GOT3 (cell line): ENCODE measurements at regions not wholly inside any gene's neighbourhood (a gene's known extent, or its start where the extent isn't known, plus 50 kb on each side); places are given as distances from the start of the nearest gene placed in this dataset.

Experiments
- DNase-seq: peaks from one replicate; lab custom pipeline; 2025; ENCODE audit warnings: mixed read lengths; lab: John Stamatoyannopoulos, UW

GRCh38 chr4:185893500-185893899 lies 81.5 kb upstream of the SORBS2 start:
- DNase-seq = no peak

GRCh38 chr4:185894481-185894880 lies 82.5 kb upstream of the SORBS2 start:
- no peak for DNase-seq

GRCh38 chr4:185895351-185895750 lies 83.4 kb upstream of the SORBS2 start:
- DNase-seq = no peak

GRCh38 chr4:185895866-185896265 lies 83.9 kb upstream of the SORBS2 start:
- no peak for DNase-seq

GRCh38 chr4:185896817-185897488 lies 85.0 kb upstream of the SORBS2 start:
- no peak for DNase-seq

- DNase-seq = no peak
These were observed 86.4 kb upstream of the SORBS2 start for GRCh38 chr4:185898413-185898812.

GRCh38 chr4:185899833-185900232 lies 87.8 kb upstream of the SORBS2 start:
- no peak for DNase-seq

- DNase-seq = no peak
These were observed 90.7 kb upstream of the SORBS2 start for GRCh38 chr4:185902654-185903053.

- no peak for DNase-seq
These were observed 91.2 kb upstream of the SORBS2 start for GRCh38 chr4:185903205-185903604.

- DNase-seq = no peak
These were observed 92.4 kb upstream of the SORBS2 start for GRCh38 chr4:185904381-185904780.

- no peak for DNase-seq
These were observed 98.0 kb upstream of the SORBS2 start for GRCh38 chr4:185909972-185910371.

GRCh38 chr4:185911556-185912064 lies 99.6 kb upstream of the SORBS2 start:
- DNase-seq = no peak

GRCh38 chr4:185912779-185913178 lies 100.8 kb upstream of the SORBS2 start:
- DNase-seq = no peak

GRCh38 chr4:185914583-185915199 lies 102.7 kb upstream of the SORBS2 start:
- DNase-seq = no peak

GRCh38 chr4:185915271-185915670 lies 103.3 kb upstream of the SORBS2 start:
- DNase-seq = no peak

GRCh38 chr4:185915817-185916216 lies 103.8 kb upstream of the SORBS2 start:
- no peak for DNase-seq

GRCh38 chr4:185916231-185916630 lies 104.2 kb upstream of the SORBS2 start:
- DNase-seq = no peak

GRCh38 chr4:185916683-185917082 lies 104.7 kb upstream of the SORBS2 start:
- no peak for DNase-seq

GRCh38 chr4:185919107-185919506 lies 107.1 kb upstream of the SORBS2 start:
- no peak for DNase-seq

GRCh38 chr4:185920171-185920570 lies 108.2 kb upstream of the SORBS2 start:
- DNase-seq = no peak

- no peak for DNase-seq
These were observed 108.8 kb upstream of the SORBS2 start for GRCh38 chr4:185920691-185921260.

- DNase-seq = no peak
These were observed 109.9 kb upstream of the SORBS2 start for GRCh38 chr4:185921583-185922555.
